OCI-LY1 (cell line): ENCODE measurements at regions not wholly inside any gene's neighbourhood (a gene's known extent, or its start where the extent isn't known, plus 50 kb on each side); places are given as distances from the start of the nearest gene placed in this dataset.

Experiments used
- H2AFZ ChIP-seq: fragments of 200-600 bp; sonication (generic), shearing (Covaris generic); 2 replicates; pipeline ENCODE4 v1.6.0; 2014; ENCODE audit warnings: antibody characterized with exemption, mild to moderate bottlenecking, low read length
- H3F3A ChIP-seq: fragments of 200-600 bp; sonication (generic), shearing (Covaris generic); 2 replicates; pipeline ENCODE4 v1.6.0; 2014; ENCODE audit warnings: mild to moderate bottlenecking, antibody characterized with exemption, low read length, moderate library complexity; ENCODE audit not compliant: insufficient read depth
- H3K27ac ChIP-seq: fragments of 200-600 bp; sonication (generic); 2 replicates; pipeline ENCODE4 v1.5.1; 2014; ENCODE audit warnings: low read length, mixed run types, mild to moderate bottlenecking, low read depth; ENCODE audit not compliant: poor library complexity, severe bottlenecking
- H3K27me3 ChIP-seq: fragments of 200-600 bp; sonication (generic); 2 replicates; pipeline ENCODE4 v1.6.0; 2014; ENCODE audit warnings: antibody characterized with exemption, mild to moderate bottlenecking, low read length, moderate library complexity; ENCODE audit not compliant: insufficient read depth
- H3K36me3 ChIP-seq: fragments of 200-600 bp; sonication (generic); 2 replicates; pipeline ENCODE4 v1.6.1; 2014; ENCODE audit warnings: mild to moderate bottlenecking, antibody characterized with exemption, low read length, moderate library complexity, mixed read lengths; ENCODE audit not compliant: insufficient read depth
- H3K4me1 ChIP-seq: fragments of 200-600 bp; sonication (generic); 2 replicates; pipeline ENCODE4 v1.5.1; 2014; ENCODE audit warnings: mild to moderate bottlenecking, low read length, moderate library complexity; ENCODE audit not compliant: insufficient read depth, severe bottlenecking
- H3K4me2 ChIP-seq: fragments of 200-600 bp; sonication (generic), shearing (Covaris generic); 2 replicates; pipeline ENCODE4 v1.6.1; 2014; ENCODE audit warnings: low read length
- H3K4me3 ChIP-seq: fragments of 200-600 bp; sonication (generic); 2 replicates; pipeline ENCODE4 v1.5.1; 2014; ENCODE audit warnings: low read length, low read depth, mild to moderate bottlenecking, mixed read lengths; ENCODE audit not compliant: poor library complexity, severe bottlenecking
- H3K79me2 ChIP-seq: fragments of 200-600 bp; shearing (Covaris generic); 2 replicates; pipeline ENCODE4 v1.6.1; 2016; ENCODE audit warnings: mixed run types, low read length, mixed read lengths; ENCODE audit not compliant: insufficient read depth
- H3K9ac ChIP-seq: fragments of 200-600 bp; sonication (generic), shearing (Covaris generic); 2 replicates; pipeline ENCODE4 v1.6.1; 2014; ENCODE audit warnings: mild to moderate bottlenecking, low read length, mixed read lengths
- H3K9me2 ChIP-seq: fragments of 200-600 bp; sonication (generic), shearing (Covaris generic); 2 replicates; pipeline ENCODE4 v1.6.1; 2014; ENCODE audit warnings: low read depth, mild to moderate bottlenecking, low read length, mixed read lengths
- H3K9me3 ChIP-seq: fragments of 200-600 bp; shearing (Covaris generic); 2 replicates; pipeline ENCODE4 v1.6.1; 2014; ENCODE audit warnings: low read length, mixed read lengths
- H4K20me1 ChIP-seq: fragments of 200-600 bp; sonication (generic), shearing (Covaris generic); 2 replicates; pipeline ENCODE4 v1.6.0; 2016; ENCODE audit warnings: mild to moderate bottlenecking, low read length; ENCODE audit not compliant: insufficient read depth
- CTCF ChIP-seq: fragments of 200-600 bp; sonication (generic), shearing (Covaris generic); IDR thresholded peaks from 2 replicates; pipeline ENCODE4 v1.5.1; 2017; ENCODE audit warnings: mild to moderate bottlenecking, antibody characterized with exemption, low read length, moderate library complexity, mixed read lengths
- EZH2 ChIP-seq: fragments of 200-600 bp; sonication (generic), shearing (Covaris generic); IDR thresholded peaks from 2 replicates; pipeline ENCODE4 v1.8.0; 2017; ENCODE audit warnings: borderline replicate concordance, mixed run types, mild to moderate bottlenecking, antibody characterized with exemption, low read length, moderate library complexity, mixed read lengths

GRCh38 chr4:63589796-63590195, 819.5 kb downstream of the TECRL start:
- no peak overlapping the region for H3K4me2 ChIP-seq
- no peaks in the 10 kb centered on the region for H3K4me1 ChIP-seq
- H3F3A ChIP-seq = no peaks in the 10 kb centered on the region
- no peak for TF ChIP-seq EZH2
- H3K27me3 ChIP-seq = no peaks in the 10 kb centered on the region
- no peaks in the 10 kb centered on the region for H4K20me1 ChIP-seq
- no peaks in the 10 kb centered on the region for H3K79me2 ChIP-seq
- no peak overlapping the region for H3K27ac ChIP-seq
- H3K4me3 ChIP-seq = no peak overlapping the region
- no peak overlapping the region for H2AFZ ChIP-seq
- H3K9me2 ChIP-seq = no peaks in the 10 kb centered on the region
- H3K9ac ChIP-seq = no peak overlapping the region
- no peaks in the 10 kb centered on the region for H3K9me3 ChIP-seq
- H3K36me3 ChIP-seq = no peaks in the 10 kb centered on the region

DNA sequence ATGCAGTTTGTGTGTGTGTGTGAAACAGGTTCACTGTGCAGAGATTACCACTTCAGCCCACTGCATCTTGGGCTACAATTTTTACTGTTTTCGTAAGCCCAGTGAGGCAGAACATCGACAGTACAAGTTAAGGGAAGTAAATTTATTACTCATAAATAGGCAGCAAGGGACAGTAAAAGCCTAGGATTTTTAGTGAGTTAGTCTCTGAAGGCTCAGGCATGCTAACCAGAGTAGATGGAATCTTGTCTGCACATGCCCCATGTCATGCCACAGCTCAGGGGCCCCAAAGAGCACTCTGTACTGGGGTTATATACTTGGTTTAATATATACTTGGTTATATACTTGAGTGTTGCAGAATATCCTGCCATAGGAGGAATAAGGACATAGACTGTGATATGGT, 825.7 kb downstream of the TECRL start:
- Histone ChIP-seq H3K27ac (no peak overlapping the region), H3K9ac (no peak overlapping the region), H3K9me3 (no peaks in the 10 kb centered on the region), H3F3A (no peaks in the 10 kb centered on the region), H3K4me3 (no peak overlapping the region), H3K27me3 (no peaks in the 10 kb centered on the region), H4K20me1 (no peaks in the 10 kb centered on the region), H2AFZ (no peak overlapping the region), H3K4me1 (no peaks in the 10 kb centered on the region), H3K4me2 (no peak overlapping the region), H3K9me2 (no peaks in the 10 kb centered on the region), H3K79me2 (no peaks in the 10 kb centered on the region), H3K36me3 (no peaks in the 10 kb centered on the region)
- TF ChIP-seq CTCF = no peak
- no peak for TF ChIP-seq EZH2

GRCh38 chr4:63583007-63583406, 826.2 kb downstream of the TECRL start:
- H3K4me1 ChIP-seq = no peaks in the 10 kb centered on the region
- no peaks in the 10 kb centered on the region for H3K36me3 ChIP-seq
- H2AFZ ChIP-seq = no peak overlapping the region
- H3K9me3 ChIP-seq = no peaks in the 10 kb centered on the region
- H3K9ac ChIP-seq = no peak overlapping the region
- H4K20me1 ChIP-seq = no peaks in the 10 kb centered on the region
- no peak overlapping the region for H3K4me2 ChIP-seq
- no peak overlapping the region for H3K4me3 ChIP-seq
- no peaks in the 10 kb centered on the region for H3K27me3 ChIP-seq
- no peaks in the 10 kb centered on the region for H3K79me2 ChIP-seq
- no peak overlapping the region for H3K27ac ChIP-seq
- TF ChIP-seq CTCF (no peak), EZH2 (no peak)
- H3F3A ChIP-seq = no peaks in the 10 kb centered on the region
- no peaks in the 10 kb centered on the region for H3K9me2 ChIP-seq

DNA sequence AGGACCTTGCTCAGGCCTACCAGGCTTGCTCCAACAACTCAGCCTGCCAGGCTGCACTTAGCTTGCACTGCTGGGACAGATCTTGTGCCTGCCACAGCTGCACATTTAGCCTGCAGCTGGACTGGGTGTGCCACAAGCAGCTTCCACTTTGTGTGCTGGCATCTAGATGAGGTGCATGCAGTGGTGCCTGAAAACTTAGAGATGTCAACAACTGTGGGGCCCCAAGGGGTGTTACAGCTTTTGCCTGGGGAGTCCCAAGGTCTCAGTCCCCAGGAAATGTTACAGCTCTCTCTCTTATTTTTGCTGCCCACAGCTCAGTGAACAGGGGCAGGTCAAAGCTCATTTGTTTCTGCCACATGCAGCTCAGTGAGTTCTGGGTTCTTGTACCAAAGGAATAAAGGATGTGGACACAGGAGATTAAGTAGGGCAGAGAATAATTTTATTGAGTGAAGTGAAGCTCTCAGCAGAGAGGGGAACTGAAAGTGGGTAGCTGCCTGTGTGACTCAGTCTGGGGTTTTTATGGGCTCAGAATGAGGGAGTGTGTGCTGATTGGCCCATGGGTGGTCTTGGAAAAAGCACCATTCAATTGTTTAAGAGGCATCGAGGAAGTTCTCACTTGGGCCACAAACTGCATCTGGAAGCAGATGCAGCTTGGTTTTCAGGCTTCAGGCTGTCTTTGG, 828.3 kb downstream of the TECRL start:
- H3K27me3 ChIP-seq = no peaks in the 10 kb centered on the region
- no peaks in the 10 kb centered on the region for H3K9me3 ChIP-seq
- H3K27ac ChIP-seq = no peak overlapping the region
- H4K20me1 ChIP-seq = no peaks in the 10 kb centered on the region
- no peaks in the 10 kb centered on the region for H3K9me2 ChIP-seq
- no peaks in the 10 kb centered on the region for H3K4me1 ChIP-seq
- H2AFZ ChIP-seq = no peak overlapping the region
- no peak overlapping the region for H3K4me3 ChIP-seq
- H3K9ac ChIP-seq = no peak overlapping the region
- H3K79me2 ChIP-seq = no peaks in the 10 kb centered on the region
- TF ChIP-seq EZH2 (no peak), CTCF (no peak)
- H3K4me2 ChIP-seq = no peak overlapping the region
- no peaks in the 10 kb centered on the region for H3F3A ChIP-seq
- H3K36me3 ChIP-seq = no peaks in the 10 kb centered on the region
